ENCODE measurements at regions not wholly inside any gene's neighbourhood (a gene's known extent, or its start where the extent isn't known, plus 50 kb on each side); places are given as distances from the start of the nearest gene placed in this dataset.
A peak's percentile ranks its signal among the peaks of the same experiment; 100 is the strongest.
"Not testable (repeated sequence)": the region's sequence is repeated elsewhere in the genome, so short reads cannot be mapped to it uniquely, and the experiment has no call there.

GRCh38 chr10:117754770-117755658, 212.5 kb downstream of the EMX2 start:
- DNase-seq = peak; percentile 81

DNA sequence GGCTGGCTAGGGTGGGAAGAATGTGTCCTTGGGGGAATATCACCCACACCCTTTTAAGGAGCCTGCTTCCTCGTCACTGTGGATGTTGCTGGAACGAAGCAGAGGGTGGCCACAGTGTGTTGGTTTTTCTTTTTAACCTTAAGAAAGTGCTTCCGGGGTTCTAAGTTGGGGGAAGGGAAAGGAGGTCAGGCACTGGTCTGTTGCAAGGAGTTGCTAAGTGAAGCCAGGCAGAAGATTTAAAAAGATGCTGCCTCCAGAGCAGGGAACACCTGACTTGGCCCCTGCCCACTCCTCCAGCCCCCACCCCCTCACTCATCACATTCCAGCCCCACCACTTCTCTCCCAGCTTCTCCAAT, 213.1 kb downstream of the EMX2 start:
- no peak for DNase-seq

DNA sequence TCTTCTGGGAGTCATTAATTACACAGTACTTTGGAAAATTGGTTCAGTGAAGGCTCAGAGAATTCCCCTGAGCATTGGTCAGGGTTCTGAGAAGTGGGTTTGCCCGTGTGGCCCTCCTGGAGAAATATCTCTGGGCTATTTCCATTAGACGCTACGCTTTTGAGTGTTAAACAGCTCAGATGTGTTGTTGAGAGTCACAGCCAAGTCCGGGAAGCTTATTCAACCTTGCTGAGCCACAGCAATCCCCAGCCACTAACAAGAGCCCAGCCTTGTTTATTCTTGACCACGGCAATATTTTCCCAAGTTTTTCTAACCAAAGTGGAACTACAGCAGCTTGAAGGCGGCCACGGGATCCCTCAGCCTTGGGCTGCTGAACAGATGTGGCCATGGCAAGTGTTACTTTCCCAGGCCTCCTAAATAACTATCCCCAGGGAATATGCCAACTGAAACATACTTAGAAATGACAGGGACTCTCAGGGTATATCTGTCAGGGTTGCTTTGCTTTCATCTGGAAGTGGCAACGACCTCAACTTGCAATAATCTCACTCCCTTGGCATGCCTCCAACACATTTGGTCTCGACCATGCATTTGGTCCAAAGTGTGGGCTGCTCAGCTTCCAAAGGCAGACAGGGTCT, 214.7 kb downstream of the EMX2 start:
- DNase-seq = no peak

GRCh38 chr10:117759266-117759665, 216.7 kb downstream of the EMX2 start:
- no peak for DNase-seq

DNA sequence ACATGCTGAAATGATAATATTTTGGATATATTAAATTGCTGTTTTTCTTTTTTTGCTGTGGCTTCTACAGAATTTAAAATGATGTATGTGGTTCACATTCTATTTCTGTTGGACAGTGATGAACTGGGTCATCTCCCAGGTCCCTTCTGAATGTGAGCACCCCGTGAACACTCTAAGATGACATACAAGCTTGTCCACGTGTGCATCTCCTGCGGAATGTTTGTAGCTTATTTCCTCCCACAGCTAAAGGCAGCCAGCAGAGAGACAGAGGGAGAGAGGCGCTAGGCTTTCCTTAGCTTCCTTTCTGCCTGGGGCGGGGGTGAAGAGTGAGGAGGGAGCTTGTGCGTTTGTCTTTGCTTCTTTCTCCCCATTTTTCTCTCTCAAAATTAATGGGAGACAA, 219.1 kb downstream of the EMX2 start:
- no peak for DNase-seq

GRCh38 chr10:117762126-117762818, 219.7 kb downstream of the EMX2 start:
- DNase-seq = no peak

DNA sequence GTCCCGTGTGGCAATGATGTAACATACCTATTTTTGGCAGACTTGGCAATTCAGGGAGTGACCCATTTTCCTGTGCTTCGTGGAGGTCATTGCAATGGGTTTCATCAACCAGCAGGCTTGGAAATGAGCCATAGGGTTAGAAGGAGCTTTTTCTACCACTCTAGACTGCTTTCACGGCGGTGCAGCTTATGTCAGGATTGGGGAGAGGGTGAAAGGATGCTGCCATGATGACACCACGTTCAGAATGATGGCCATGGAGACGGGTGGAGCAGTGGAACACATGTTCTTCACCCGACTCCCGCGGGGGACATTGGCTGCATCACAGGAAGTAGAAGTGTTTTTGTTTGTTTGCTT, 220.2 kb downstream of the EMX2 start:
- peak; percentile 29 for DNase-seq

DNA sequence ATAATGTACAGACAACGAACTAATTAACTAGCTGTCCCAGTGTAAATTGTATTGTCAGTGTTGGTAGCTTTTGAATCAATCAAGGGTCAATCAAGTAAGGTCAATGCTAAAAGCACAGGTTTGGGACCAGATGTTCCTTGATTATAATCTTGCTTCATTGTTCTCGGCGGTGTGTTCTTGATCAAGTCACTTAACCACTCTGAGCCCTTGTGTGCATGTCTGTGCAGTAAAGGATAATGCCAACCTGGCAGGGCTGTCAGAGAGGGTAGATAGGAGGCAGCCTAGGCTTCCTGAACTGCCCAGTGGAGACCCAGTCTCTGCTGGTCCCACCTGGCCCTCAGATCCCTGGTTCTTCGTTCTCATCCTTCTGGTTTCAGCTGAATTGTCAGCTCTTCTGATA, 221.0 kb downstream of the EMX2 start:
- DNase-seq = no peak

DNA sequence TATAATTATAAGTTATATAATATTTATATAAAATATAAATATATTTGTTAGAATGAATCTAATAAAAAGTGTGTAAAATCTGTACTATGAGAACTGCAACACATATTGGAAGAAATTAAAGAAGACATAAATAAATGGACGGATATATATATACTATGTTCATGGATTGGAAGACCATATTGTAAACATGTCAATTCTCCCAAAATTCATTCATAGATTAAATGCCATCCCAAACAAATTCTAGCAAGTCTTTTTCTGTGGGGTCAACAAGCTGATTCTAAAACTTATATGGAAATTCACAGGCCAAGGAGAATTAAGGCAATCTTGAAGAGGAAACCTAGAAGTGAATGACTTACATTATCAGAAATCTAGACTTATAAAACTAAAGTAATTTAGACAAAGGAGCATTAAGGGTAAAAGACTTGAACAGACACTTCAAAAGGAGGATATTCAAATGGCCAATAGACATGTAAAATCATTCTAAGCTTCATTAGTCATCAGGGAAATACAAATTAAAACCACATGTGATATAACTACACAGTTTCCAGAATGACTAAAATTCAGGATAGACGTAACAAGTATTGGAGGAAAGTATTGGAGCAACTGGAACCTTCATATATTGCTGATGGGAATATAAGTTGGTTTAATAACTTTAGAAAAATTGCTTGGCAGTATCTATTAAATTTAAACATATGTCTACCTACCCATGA, 225.9 kb downstream of the EMX2 start:
- DNase-seq = no peak

- no peak for DNase-seq
Observed at GRCh38 chr10:117775526-117775925, 233.0 kb downstream of the EMX2 start.

DNA sequence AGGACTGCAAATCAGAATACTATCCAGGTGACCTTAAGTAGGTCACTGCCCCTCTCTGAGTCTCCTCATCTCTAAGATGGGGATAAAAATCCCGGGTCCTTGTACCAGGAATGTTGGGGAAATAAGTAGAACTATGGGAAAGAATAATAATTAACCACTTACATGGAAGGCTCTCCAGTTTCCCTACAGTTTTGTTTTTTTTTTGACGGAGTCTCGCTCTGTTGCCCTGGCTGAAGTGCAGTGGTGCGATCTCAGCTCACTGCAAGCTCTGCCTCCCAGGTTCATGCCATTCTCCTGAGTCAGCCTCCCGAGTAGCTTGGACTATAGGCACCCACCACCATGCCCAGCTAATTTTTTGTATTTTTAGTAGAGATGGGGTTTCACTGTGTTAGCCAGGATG, 234.7 kb downstream of the EMX2 start:
- DNase-seq = not testable (repeated sequence)

DNA sequence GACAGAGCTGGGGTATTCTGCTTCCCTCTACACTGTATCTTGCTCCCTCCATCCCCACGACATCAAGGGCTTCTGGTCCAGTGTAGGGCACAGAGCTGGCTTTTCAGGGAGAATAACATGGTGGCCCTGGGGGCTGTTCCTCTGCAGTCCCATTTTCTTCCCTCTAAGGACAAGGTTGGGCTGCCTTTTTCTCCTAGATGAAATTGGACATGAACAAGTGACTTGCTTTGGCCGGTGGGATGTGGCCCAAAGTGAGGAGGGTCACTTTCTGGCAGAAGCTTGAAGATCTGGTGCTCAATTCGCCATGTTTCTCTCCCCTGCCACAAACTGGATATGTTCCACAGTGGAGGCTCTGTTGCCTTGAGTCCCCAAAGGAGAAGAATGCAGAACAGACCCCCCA, 235.7 kb downstream of the EMX2 start:
- no peak for DNase-seq

GRCh38 chr10:117780411-117780810, 237.9 kb downstream of the EMX2 start:
- no peak for DNase-seq

GRCh38 chr10:117781216-117781831, 238.8 kb downstream of the EMX2 start:
- no peak for DNase-seq

- DNase-seq = no peak
Observed at GRCh38 chr10:117782276-117782675, 239.7 kb downstream of the EMX2 start.

DNA sequence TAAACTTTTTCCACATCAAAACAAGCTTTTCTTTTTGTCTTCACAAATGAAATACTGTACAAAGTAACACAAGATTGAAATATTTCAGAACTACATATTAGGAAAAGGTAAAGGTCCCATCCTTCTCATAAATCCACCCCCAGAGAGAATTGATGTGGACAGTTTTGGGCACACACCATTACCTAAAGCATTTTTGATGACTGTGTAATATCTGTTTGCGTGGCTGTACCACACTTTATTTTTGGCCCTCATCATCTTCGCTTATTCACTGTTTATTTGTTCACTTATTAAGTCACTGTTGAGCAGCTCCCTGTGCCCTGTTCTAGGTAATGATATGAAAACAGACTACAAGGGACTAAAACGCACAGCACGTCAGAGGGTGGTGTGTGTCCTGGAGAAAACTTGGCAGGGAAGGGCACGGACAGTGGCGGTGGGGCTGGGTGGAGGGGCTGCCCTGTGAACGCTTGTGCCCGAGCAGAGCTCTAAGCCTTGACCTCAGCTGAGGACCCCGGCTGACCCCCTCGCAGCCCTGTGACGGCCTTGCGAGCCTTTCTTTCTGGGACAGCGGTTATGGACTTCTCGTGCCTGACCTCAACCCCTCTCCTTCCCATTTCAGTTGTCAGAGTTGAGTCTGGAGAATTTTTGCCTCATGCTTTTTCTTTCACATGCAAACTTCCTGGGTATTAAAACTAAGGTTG, 241.3 kb downstream of the EMX2 start:
- DNase-seq = no peak

GRCh38 chr10:117784776-117785175, 242.2 kb downstream of the EMX2 start:
- DNase-seq = no peak

GRCh38 chr10:117788911-117789310, 246.4 kb downstream of the EMX2 start:
- no peak for DNase-seq

DNA sequence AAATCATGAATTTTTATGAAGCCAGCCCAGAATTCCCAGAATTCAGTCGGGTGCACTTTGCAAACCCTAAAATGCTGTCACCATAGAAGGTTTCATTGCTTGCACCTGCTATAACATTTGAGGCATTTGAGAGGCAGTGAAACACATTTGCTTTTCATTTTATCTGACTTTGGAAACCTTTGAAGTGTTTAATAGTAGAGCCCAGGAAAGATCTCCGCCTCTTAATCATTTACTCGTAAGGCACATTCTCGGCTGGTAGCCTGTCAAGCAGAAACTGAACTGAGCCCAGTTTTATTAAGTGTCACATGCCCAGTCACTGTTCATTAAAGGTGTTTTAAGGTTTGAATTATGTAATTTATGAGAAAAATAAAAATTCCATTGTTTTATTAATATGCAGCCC, 247.6 kb downstream of the EMX2 start:
- no peak for DNase-seq

GRCh38 chr10:117790621-117791020, 248.1 kb downstream of the EMX2 start:
- DNase-seq = no peak

- DNase-seq = no peak
Observed at GRCh38 chr10:117792214-117792613, 249.7 kb downstream of the EMX2 start.

DNA sequence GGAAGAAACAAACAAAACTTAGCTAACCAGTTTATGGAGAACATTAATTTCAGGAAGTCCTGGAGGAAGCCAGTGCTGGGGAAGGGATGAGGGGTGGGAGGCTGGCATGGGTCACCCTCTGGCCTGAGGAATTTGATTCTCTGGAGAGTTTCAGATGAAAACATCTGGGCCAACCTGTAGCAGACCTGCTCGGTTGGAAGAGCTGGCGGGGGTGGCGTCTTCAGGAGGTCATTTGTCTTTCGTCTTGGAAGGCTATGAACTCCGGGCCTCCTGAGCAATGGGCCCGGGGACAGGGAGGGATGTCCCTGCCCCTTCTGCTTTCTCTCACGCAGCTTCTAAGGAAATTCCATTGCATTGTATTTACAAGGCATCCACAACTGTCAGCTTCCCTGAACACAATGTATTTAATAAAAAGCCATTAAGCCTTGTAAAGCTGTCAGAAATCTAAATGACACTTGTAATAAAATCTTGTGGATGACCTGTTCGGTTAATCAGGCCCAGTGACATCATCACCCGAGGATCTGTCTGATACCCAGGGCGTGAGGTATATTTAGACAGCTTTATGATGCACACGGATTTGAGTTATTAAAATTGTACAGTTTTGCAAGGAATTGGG, 250.5 kb downstream of the RAB11FIP2 start:
- no peak for DNase-seq
